22Rv1 (cell line): ENCODE measurements at regions not wholly inside any gene's neighbourhood (a gene's known extent, or its start where the extent isn't known, plus 50 kb on each side); places are given as distances from the start of the nearest gene placed in this dataset.

Source experiments
- H3K27ac ChIP-seq: fragments of 450-650 bp; 2 replicates; pipeline ENCODE4 v1.5.1; 2017
- ZFX ChIP-seq: fragments of 450-650 bp; IDR thresholded peaks from 2 replicates; pipeline ENCODE4 v1.6.1; 2017; ENCODE audit warnings: antibody characterized with exemption, borderline replicate concordance
- TF ChIP-seq, protein P1 (sequence below): fragments of 450-650 bp; IDR thresholded peaks from 2 replicates; pipeline ENCODE4 v1.5.1; 2017; ENCODE audit warnings: mild to moderate bottlenecking

DNA sequence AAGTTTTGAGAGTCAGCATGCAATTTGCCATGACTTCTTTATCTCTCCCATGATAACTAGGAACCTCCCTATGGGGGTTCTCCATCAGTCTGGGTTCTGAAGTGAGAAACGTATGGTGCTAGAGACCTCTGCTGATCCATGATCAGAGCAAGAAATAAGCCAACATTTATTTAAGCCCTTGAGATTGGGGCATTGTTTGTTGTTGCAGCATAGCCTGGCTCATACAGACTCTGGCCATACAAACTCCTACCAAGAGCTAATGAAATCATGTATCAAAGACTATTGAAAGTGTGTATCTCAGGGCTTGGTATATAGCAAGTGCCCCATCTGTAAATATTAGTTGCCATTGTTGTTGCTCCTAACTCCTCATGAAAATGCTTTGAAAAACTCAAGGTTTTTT, 233.9 kb downstream of the MAF start:
- TF ChIP-seq ZFX: no peak
- TF ChIP-seq, protein P1, sequence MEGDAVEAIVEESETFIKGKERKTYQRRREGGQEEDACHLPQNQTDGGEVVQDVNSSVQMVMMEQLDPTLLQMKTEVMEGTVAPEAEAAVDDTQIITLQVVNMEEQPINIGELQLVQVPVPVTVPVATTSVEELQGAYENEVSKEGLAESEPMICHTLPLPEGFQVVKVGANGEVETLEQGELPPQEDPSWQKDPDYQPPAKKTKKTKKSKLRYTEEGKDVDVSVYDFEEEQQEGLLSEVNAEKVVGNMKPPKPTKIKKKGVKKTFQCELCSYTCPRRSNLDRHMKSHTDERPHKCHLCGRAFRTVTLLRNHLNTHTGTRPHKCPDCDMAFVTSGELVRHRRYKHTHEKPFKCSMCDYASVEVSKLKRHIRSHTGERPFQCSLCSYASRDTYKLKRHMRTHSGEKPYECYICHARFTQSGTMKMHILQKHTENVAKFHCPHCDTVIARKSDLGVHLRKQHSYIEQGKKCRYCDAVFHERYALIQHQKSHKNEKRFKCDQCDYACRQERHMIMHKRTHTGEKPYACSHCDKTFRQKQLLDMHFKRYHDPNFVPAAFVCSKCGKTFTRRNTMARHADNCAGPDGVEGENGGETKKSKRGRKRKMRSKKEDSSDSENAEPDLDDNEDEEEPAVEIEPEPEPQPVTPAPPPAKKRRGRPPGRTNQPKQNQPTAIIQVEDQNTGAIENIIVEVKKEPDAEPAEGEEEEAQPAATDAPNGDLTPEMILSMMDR: no peak
- no peak overlapping the region for H3K27ac ChIP-seq

GRCh38 chr16:79365702-79366101, 234.8 kb downstream of the MAF start:
- TF ChIP-seq ZFX: no peak
- TF ChIP-seq, protein P1: no peak
- no peak overlapping the region for H3K27ac ChIP-seq

GRCh38 chr16:79363484-79363883, 237.1 kb downstream of the MAF start:
- no peak overlapping the region for H3K27ac ChIP-seq
- TF ChIP-seq ZFX: no peak
- TF ChIP-seq, protein P1: no peak

- no peak for TF ChIP-seq ZFX
- TF ChIP-seq, protein P1: no peak
- H3K27ac ChIP-seq: no peak overlapping the region
Observed at GRCh38 chr16:79363035-79363434, 237.5 kb downstream of the MAF start.

DNA sequence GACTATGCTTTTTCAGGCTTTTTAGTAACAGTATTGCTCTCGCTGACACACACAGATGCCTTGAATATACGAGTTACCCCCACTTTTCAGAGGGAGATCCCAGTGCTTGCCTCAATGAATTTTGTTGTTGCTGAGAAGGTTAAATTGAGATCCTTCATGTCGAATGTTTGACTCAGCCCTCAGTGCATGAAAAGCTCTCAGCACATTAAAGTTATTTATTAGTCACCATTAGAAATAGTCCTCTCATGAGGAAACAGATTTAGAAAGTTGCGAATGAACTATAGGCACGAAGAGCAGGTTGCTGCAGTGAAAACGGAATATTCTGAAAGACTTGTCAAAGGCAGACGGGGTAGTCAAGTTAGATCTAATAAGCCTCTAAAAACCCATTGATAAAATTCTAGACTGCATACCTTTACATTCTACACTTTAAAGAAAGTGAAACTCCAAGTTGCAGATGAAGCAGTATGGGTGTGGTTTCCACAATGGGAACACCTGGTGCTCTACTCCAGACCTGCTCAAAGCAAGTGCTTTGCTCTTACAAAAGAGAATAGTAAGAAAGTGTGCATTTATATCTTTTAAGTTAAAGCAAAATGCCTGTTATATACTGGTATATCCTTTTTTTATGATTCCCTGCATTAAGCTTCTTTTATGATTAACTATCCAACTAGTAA, 238.1 kb downstream of the MAF start:
- no peak for TF ChIP-seq ZFX
- TF ChIP-seq, protein P1: no peak
- no peak overlapping the region for H3K27ac ChIP-seq

- no peak for TF ChIP-seq ZFX
- TF ChIP-seq, protein P1: no peak
- no peak overlapping the region for H3K27ac ChIP-seq
Observed at GRCh38 chr16:79361132-79361751, 239.3 kb downstream of the MAF start.

GRCh38 chr16:79360267-79360666, 240.3 kb downstream of the MAF start:
- TF ChIP-seq, protein P1: no peak
- no peak for TF ChIP-seq ZFX
- H3K27ac ChIP-seq: no peak overlapping the region
